Neural cell (in vitro differentiated cells): ENCODE measurements at regions not wholly inside any gene's neighbourhood (a gene's known extent, or its start where the extent isn't known, plus 50 kb on each side); places are given as distances from the start of the nearest gene placed in this dataset.

Experiments
- H2AFZ ChIP-seq: fragments of 200-600, 300-800 bp; sonication (generic), shearing (Covaris generic); 2 replicates; pipeline ENCODE4 v1.6.0; 2014; ENCODE audit warnings: low read depth, mild to moderate bottlenecking, antibody characterized with exemption, low read length, moderate library complexity
- H3F3A ChIP-seq: fragments of 200-600 bp; shearing (Covaris generic); 2 replicates; pipeline ENCODE4 v1.6.1; 2016; ENCODE audit warnings: mild to moderate bottlenecking, moderate library complexity, mixed read lengths, antibody characterized with exemption, low read length; ENCODE audit not compliant: insufficient read depth, poor library complexity, severe bottlenecking
- H3K27ac ChIP-seq: fragments of 200-600, 300-800 bp; sonication (generic), shearing (Covaris generic); 2 replicates; pipeline ENCODE4 v1.5.1; 2014; ENCODE audit warnings: mild to moderate bottlenecking, low read length, moderate library complexity
- H3K27me3 ChIP-seq: fragments of 300-800, 200-600 bp; sonication (generic), shearing (Covaris generic); 2 replicates; pipeline ENCODE4 v1.6.0; 2014; ENCODE audit warnings: mild to moderate bottlenecking, low read depth, low read length, moderate library complexity; ENCODE audit not compliant: insufficient read depth
- H3K36me3 ChIP-seq: fragments of 300-800, 200-600 bp; sonication (generic), shearing (Covaris generic); 2 replicates; pipeline ENCODE4 v1.5.1; 2014; ENCODE audit warnings: mild to moderate bottlenecking, antibody characterized with exemption, low read length, moderate library complexity; ENCODE audit not compliant: insufficient read depth
- H3K4me2 ChIP-seq: fragments of 300-800, 200-600 bp; sonication (generic), shearing (Covaris generic); 2 replicates; pipeline ENCODE4 v1.6.0; 2014; ENCODE audit warnings: mild to moderate bottlenecking, low read length
- H3K4me3 ChIP-seq: fragments of 300-800, 200-600 bp; sonication (generic), shearing (Covaris generic); 2 replicates; pipeline ENCODE4 v1.5.1; 2014; ENCODE audit warnings: mild to moderate bottlenecking, low read length, moderate library complexity
- H3K79me2 ChIP-seq: fragments of 200-600 bp; shearing (Covaris generic); replicated peaks from 2 replicates; pipeline ENCODE4 v1.6.0; 2014; ENCODE audit warnings: mild to moderate bottlenecking, low read length, moderate library complexity; ENCODE audit not compliant: insufficient read depth
- H3K9ac ChIP-seq: fragments of 300-800, 200-600 bp; sonication (generic), shearing (Covaris generic); 2 replicates; pipeline ENCODE4 v1.6.1; 2016; ENCODE audit warnings: mild to moderate bottlenecking, low read length, mixed read lengths
- H3K9me2 ChIP-seq: fragments of 200-600 bp; shearing (Covaris generic); 2 replicates; pipeline ENCODE4 v1.6.1; 2016; ENCODE audit warnings: mild to moderate bottlenecking, low read length, mixed read lengths; ENCODE audit not compliant: insufficient read depth
- H3K9me3 ChIP-seq: fragments of 200-600, 300-800 bp; sonication (generic), shearing (Covaris generic); 2 replicates; pipeline ENCODE4 v1.6.1; 2016; ENCODE audit warnings: mild to moderate bottlenecking, mixed run types, low read length, moderate library complexity, mixed read lengths
- H4K20me1 ChIP-seq: fragments of 200-600 bp; shearing (Covaris generic); 2 replicates; pipeline ENCODE4 v1.6.1; 2016; ENCODE audit warnings: mild to moderate bottlenecking, mixed run types; ENCODE audit not compliant: insufficient read depth
- CTCF ChIP-seq: fragments of 450-650 bp; IDR thresholded peaks from 2 replicates; pipeline ENCODE4 v1.5.1; 2014; ENCODE audit warnings: antibody characterized with exemption, mild to moderate bottlenecking, moderate library complexity; ENCODE audit not compliant: poor library complexity, severe bottlenecking
- EP300 ChIP-seq: fragments of 450-650 bp; conservative IDR thresholded peaks from 2 replicates; pipeline ENCODE4 v1.6.1; 2014; ENCODE audit warnings: antibody characterized with exemption, mild to moderate bottlenecking, moderate library complexity; ENCODE audit not compliant: poor library complexity, severe bottlenecking
- EZH2 ChIP-seq: fragments of 200-600, 300-800 bp; shearing (Covaris generic), sonication (generic); IDR thresholded peaks from 2 replicates; pipeline ENCODE4 v1.6.1; 2014; ENCODE audit warnings: antibody characterized with exemption, low read length, borderline replicate concordance, mild to moderate bottlenecking; ENCODE audit not compliant: insufficient read depth, poor library complexity, severe bottlenecking
- MXI1 ChIP-seq: fragments of 450-650 bp; conservative IDR thresholded peaks from 2 replicates; pipeline ENCODE4 v1.6.1; 2014; ENCODE audit warnings: antibody characterized with exemption, mild to moderate bottlenecking; ENCODE audit not compliant: poor library complexity, severe bottlenecking
- POLR2AphosphoS5 ChIP-seq: IDR thresholded peaks from 2 replicates; pipeline ENCODE4 v1.6.1; 2012
- RAD21 ChIP-seq: fragments of 450-650 bp; conservative IDR thresholded peaks from 2 replicates; pipeline ENCODE4 v1.6.1; 2014; ENCODE audit warnings: antibody characterized with exemption, mild to moderate bottlenecking, moderate library complexity
- REST ChIP-seq: IDR thresholded peaks from 2 replicates; pipeline ENCODE4 v1.6.1; 2012; ENCODE audit warnings: borderline replicate concordance
- SMC3 ChIP-seq: fragments of 450-650 bp; conservative IDR thresholded peaks from 2 replicates; pipeline ENCODE4 v1.6.1; 2014; ENCODE audit warnings: antibody characterized with exemption, mild to moderate bottlenecking, moderate library complexity; ENCODE audit not compliant: poor library complexity
- TAF1 ChIP-seq: IDR thresholded peaks from 2 replicates; pipeline ENCODE4 v1.6.1; 2012; ENCODE audit warnings: low read depth

- Histone ChIP-seq H3F3A (no peaks in the 10 kb centered on the region), H3K79me2 (no peaks in the 10 kb centered on the region), H3K9ac (no peak overlapping the region), H3K4me2 (no peak overlapping the region), H3K27me3 (no peaks in the 10 kb centered on the region), H3K9me3 (no peaks in the 10 kb centered on the region), H3K9me2 (no peaks in the 10 kb centered on the region), H4K20me1 (no peaks in the 10 kb centered on the region), H3K4me3 (no peak overlapping the region), H2AFZ (no peak overlapping the region), H3K27ac (no peak overlapping the region), H3K36me3 (no peaks in the 10 kb centered on the region)
- TF ChIP-seq SMC3, result no peak
- TF ChIP-seq REST, result no peak
- TF ChIP-seq MXI1, result no peak
- TF ChIP-seq EZH2, result no peak
- TF ChIP-seq RAD21, result no peak
Measured at GRCh38 chr7:86954971-86955370, 104.5 kb downstream of the ELAPOR2 start.

- Histone ChIP-seq H3K27ac (no peak overlapping the region), H2AFZ (no peak overlapping the region), H3K79me2 (no peaks in the 10 kb centered on the region), H3K9me2 (no peaks in the 10 kb centered on the region), H3K36me3 (no peaks in the 10 kb centered on the region), H3K4me2 (no peak overlapping the region), H4K20me1 (no peaks in the 10 kb centered on the region), H3F3A (no peaks in the 10 kb centered on the region), H3K9me3 (no peaks in the 10 kb centered on the region), H3K9ac (no peak overlapping the region), H3K27me3 (no peaks in the 10 kb centered on the region), H3K4me3 (no peak overlapping the region)
- no peak for TF ChIP-seq RAD21
- TF ChIP-seq POLR2AphosphoS5, result no peak
- TF ChIP-seq MXI1, result no peak
- TF ChIP-seq REST, result no peak
- no peak for TF ChIP-seq EP300
- no peak for TF ChIP-seq TAF1
- TF ChIP-seq EZH2, result no peak
- no peak for TF ChIP-seq SMC3
- no peak for TF ChIP-seq CTCF
Measured at GRCh38 chr7:86953653-86954336, 105.7 kb downstream of the ELAPOR2 start.
